Esophagus muscularis mucosa (tissue), 4 donors: ENCODE measurements at regions not wholly inside any gene's neighbourhood (a gene's known extent, or its start where the extent isn't known, plus 50 kb on each side); places are given as distances from the start of the nearest gene placed in this dataset.

ENCODE experiments used
- DNase-seq: peaks from one replicate; pipeline ENCODE4 v3.0.0-alpha.2; 2017; ENCODE audit errors: extremely low spot score
- H3K27ac ChIP-seq, 4 donors: fragments of 200-600 bp; sonication (generic); replicated peaks in 1 of 4; 1 replicate in 3 of 4; 2 replicates in 1 of 4; pipeline ENCODE4 v1.5.1; 2016 to 2019; ENCODE audit warnings: mild to moderate bottlenecking in 1 of 4
- H3K27me3 ChIP-seq, 4 donors: fragments of 200-600 bp; sonication (generic); one replicate each; pipeline versions ENCODE4 v1.5.1 to v1.6.0; 2016 to 2019
- H3K36me3 ChIP-seq, 4 donors: fragments of 200-600 bp; sonication (generic); one replicate each; pipeline ENCODE4 v1.5.1; 2016 to 2019
- H3K4me1 ChIP-seq, 4 donors: fragments of 200-600 bp; sonication (generic); one replicate each; pipeline ENCODE4 v1.5.1; 2016 to 2019
- H3K4me3 ChIP-seq, 4 donors: fragments of 200-600 bp; sonication (generic); 1 replicate in 2 of 4; 2 replicates in 2 of 4; pipeline ENCODE4 v1.5.1; 2016 to 2019; ENCODE audit warnings: mild to moderate bottlenecking in 4 of 4, moderate library complexity in 1 of 4
- H3K9me3 ChIP-seq, 4 donors: fragments of 200-600 bp; sonication (generic); 1 replicate in 3 of 4; 2 replicates in 1 of 4; pipeline ENCODE4 v1.5.1; 2016 to 2019
- CTCF ChIP-seq, 3 experiments: fragments of 200-600 bp in 2 of 3; fragments of 450-650 bp in 1 of 3; sonication (generic) in 2 of 3; IDR thresholded peaks; one replicate each; pipeline ENCODE4 v1.5.1; 2017 to 2019; ENCODE audit warnings: antibody characterized with exemption in 3 of 3, mild to moderate bottlenecking in 2 of 3, moderate library complexity in 1 of 3
- EP300 ChIP-seq: sonication (generic); formaldehyde crosslinking; IDR thresholded peaks from one replicate; pipeline ENCODE4 v1.6.1; 2017; ENCODE audit warnings: antibody characterized with exemption
- POLR2A ChIP-seq: fragments of 450-650 bp; IDR thresholded peaks from one replicate; pipeline ENCODE4 v1.6.1; 2017; ENCODE audit warnings: antibody characterized with exemption, moderate library complexity, mild to moderate bottlenecking, low read depth
- POLR2AphosphoS5 ChIP-seq, 2 donors: sonication (generic); formaldehyde crosslinking; IDR thresholded peaks; one replicate each; pipeline ENCODE4 v1.6.1; 2017; ENCODE audit warnings: antibody characterized with exemption in 2 of 2
- WGBS: methylation state at CpG from one replicate; pipeline ENCODE4 v1.1.5; 2018; 5-methylcytosine and 5-hydroxymethylcytosine counted together
- intact Hi-C: fragments of 100-400 bp; cut with DNase I; formaldehyde crosslinking; loops from one replicate; pipeline ENCODE4 v1.15.1; 2023

DNA sequence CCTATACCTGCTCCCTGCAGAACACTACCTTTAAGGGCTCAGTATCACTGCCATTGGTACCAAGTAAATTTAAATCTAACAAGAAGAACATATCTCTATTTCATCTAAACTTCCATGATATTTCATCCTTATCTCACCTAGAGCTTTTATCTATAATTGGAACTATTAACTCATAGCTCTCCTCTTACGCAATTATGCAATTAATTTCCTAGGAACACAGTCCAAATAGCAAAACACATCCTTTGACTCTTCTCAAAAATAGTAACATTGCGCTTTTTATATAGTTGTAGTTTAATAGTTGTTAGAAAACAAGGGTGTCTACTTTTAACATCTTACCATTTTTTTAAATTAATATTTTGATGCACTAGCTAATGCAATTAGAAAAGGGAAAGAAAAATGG lies 986.8 kb upstream of the SLC35B3 start:
- Histone ChIP-seq H3K9me3 (no peaks in the 10 kb centered on the region), H3K27me3 (no peaks in the 10 kb centered on the region), H3K36me3 (no peaks in the 10 kb centered on the region), H3K27ac (no peak overlapping the region), H3K4me1 (no peaks in the 10 kb centered on the region), H3K4me3 (no peak overlapping the region)
- WGBS, result 91% methylated on average over 2 of the region's 2 CpGs
- intact Hi-C loops, result no loop called here
- TF ChIP-seq EP300 (no peak), CTCF (IDR thresholded peaks at IDR 0.05) (no peak), POLR2AphosphoS5 (IDR thresholded peaks at IDR 0.05) (no peak), POLR2A (no peak)
- DNase-seq, result no peak

DNA sequence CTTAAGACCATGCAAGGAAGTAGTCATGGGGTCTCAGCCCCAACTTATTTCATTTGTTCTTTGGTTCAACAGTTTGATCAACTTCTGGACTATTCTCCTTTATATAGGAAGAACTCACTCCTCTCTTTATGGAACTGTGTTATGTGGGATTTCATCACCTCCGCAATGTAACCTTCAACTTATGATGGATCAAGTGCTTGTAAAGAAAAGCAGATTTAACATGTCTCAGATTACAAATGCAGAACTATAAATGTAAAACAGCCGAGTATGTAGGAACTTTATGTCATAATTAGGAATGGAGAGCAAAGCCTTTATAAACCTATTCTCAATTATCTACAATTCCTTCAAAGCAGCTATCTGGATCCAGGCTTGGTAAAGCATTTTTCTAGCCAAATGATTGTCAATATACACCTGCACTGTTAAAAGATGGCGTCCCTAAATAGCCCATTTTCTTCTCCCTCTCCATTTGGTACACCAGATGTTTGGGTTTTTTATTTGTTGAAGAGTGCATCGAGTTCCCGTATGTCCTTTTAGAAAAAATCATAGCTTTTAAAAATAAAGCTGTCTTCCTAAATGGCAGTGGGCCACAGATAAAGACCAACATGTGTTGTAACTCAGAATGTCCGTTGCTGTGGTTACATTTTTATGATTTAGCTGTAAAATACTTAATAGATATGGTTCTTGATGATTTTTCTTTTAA lies 985.1 kb upstream of the SLC35B3 start:
- WGBS, result 28% methylated on average over 6 of the region's 6 CpGs
- no peaks in the 10 kb centered on the region for H3K4me1 ChIP-seq
- H3K27me3 ChIP-seq, result no peaks in the 10 kb centered on the region
- no peak for DNase-seq
- intact Hi-C loops, result no loop called here
- no peak overlapping the region for H3K27ac ChIP-seq
- H3K4me3 ChIP-seq, result no peak overlapping the region
- H3K36me3 ChIP-seq, result no peaks in the 10 kb centered on the region
- H3K9me3 ChIP-seq, result no peaks in the 10 kb centered on the region
- no peak for TF ChIP-seq EP300
- TF ChIP-seq POLR2AphosphoS5 (IDR thresholded peaks at IDR 0.05), result no peak
- no peak for TF ChIP-seq CTCF (IDR thresholded peaks at IDR 0.05)
- no peak for TF ChIP-seq POLR2A

DNA sequence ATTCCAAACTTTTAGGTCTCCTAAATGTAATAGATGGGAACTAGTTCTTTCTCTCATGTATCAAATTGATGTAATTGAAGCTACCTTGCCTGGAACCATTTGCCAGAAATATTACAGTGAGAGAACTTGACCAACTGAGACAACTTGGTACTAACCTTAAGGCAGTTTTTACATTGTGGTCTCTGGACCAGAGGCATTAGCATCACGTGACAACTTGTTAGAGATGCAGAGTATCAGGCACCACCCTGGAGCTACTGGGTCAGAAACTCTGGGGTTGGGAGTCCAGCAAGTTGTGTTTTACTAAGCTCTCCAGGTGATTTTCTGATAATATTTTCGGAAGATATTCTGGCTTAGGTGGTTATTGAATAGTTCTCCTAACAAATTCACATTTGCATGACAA lies 982.1 kb upstream of the SLC35B3 start:
- no peak overlapping the region for H3K4me3 ChIP-seq
- TF ChIP-seq POLR2AphosphoS5 (IDR thresholded peaks at IDR 0.05) (no peak), POLR2A (no peak), EP300 (no peak), CTCF (IDR thresholded peaks at IDR 0.05) (no peak)
- no peak overlapping the region for H3K27ac ChIP-seq
- no peaks in the 10 kb centered on the region for H3K36me3 ChIP-seq
- H3K27me3 ChIP-seq, result no peaks in the 10 kb centered on the region
- H3K4me1 ChIP-seq, result no peaks in the 10 kb centered on the region
- 89% methylated on average over 2 of the region's 2 CpGs for WGBS
- no peak for DNase-seq
- no peaks in the 10 kb centered on the region for H3K9me3 ChIP-seq
- intact Hi-C loops, result no loop called here

DNA sequence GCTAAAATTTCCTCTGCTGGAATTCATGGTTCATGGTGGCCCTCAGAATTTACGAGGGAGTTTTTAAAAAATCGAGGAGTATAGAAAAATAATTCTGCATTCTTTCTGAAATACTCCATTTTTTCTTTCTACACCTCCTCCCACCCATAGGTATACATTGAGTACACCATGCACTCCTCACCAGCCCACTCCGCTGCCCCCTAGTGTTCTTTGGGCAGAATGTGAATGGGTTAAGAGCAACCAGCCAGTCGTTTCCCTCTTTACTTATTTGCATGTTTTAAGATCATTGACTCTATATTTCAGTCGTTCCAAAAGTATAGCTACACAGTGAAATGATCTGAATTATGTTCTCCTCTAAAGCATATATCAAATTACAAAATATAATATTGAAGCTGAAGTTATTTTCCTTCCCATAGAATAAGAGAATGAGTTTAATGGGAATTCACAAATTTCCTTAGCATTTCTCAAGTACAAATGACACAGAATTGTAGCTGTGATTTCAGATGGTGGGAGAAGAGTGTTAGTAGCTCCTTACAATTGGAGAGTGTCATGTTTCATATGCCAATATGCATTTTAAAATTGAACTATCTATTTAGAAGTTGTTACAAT lies 977.7 kb upstream of the SLC35B3 start:
- peak in 1 of 3 experiments; percentile 21 for TF ChIP-seq CTCF (IDR thresholded peaks at IDR 0.05)
- no peak for TF ChIP-seq POLR2AphosphoS5 (IDR thresholded peaks at IDR 0.05)
- no peak for TF ChIP-seq EP300
- TF ChIP-seq POLR2A, result no peak
- Histone ChIP-seq H3K27me3 (no peaks in the 10 kb centered on the region), H3K27ac (no peak overlapping the region), H3K9me3 (no peaks in the 10 kb centered on the region), H3K36me3 (no peaks in the 10 kb centered on the region), H3K4me3 (no peak overlapping the region), H3K4me1 (no peaks in the 10 kb centered on the region)
- WGBS, result 37% methylated on average over 5 of the region's 5 CpGs
- no peak for DNase-seq
- intact Hi-C loops, result no loop called here
